ELF-1 (cell line): ENCODE measurements at regions not wholly inside any gene's neighbourhood (a gene's known extent, or its start where the extent isn't known, plus 50 kb on each side); places are given as distances from the start of the nearest gene placed in this dataset.

ENCODE experiments used
- DNase-seq: peaks from one replicate; pipeline ENCODE4 v3.0.0-alpha.2; 2016; ENCODE audit warnings: low read depth, low spot score

DNA sequence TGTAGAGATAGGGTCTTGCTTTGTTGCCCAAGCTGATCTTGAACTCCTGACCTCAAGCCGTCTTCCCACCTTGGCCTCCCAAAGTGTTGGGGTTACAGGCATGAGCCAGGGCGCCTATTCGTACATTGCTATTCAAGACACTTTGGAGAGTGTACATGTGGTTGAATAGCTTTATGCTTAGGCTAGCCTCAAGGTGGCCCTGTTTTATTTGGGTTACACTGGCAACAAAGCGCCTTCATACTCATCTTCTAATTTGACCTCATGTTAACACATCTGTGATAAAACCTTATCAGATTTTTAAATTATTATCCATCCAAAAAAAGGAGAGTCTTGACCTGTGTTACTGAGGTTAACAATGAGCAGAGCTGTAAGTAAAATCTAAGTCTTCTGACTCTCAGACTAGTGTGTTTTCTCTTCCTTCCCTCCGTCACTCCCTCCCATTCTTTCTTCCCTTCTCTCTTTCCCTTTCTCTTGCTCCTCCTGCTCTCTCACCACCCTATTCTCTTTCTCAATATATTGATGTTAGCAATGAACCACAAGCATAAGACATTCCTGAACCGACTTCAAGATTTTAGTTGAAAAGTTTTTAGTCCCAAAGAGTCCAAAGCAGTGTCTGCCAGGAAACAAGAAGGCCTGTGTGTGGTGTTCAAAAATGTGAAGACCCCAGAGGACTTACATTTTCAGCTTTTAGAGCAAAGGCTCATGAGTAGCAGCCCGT is 603.7 kb upstream of the CFAP20DC start:
- no peak for DNase-seq

DNA sequence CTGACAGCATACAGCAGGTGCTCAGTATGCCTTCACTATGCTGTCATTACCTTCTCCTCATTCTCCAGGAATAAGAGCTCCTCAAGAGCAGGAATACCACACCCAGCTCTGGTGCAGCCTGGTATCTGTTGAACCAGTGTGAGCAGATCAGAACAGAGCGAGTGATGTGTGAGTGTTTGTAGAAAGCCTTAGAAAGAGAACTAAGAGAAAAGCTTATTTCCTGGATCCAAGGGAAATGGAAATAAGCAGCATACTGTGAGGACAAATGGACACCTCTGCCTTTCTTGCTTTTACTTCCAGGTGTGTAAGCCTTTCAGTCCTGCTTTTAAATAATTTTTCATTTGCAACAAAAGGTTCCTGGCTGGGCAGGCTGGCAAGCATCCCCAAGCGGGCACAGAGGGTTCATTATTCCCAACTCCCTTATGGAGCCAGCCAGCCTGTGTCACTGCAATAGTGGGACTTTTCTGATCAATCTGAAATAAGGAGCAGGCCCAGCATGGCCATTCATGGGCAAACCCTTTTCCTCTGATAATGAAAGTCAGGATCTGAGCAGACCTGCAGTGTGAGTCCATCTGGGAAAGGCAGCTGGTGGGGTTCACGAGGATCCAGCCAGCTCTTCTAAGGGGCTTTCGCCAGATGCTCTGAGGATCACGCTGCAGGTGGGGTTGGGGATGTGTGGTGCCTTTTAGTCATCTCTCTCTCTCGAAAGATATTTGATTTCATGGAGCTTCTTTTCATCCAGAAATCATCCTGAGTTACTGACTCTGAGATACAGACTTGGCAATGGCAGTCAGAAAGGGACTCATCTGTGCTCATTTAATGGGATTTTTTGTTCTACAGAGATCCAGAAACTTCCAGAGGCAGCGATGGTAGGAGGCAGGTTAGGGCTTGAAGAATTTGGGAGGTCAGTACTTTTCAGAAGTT is 594.9 kb upstream of the CFAP20DC start:
- DNase-seq: no peak

DNA sequence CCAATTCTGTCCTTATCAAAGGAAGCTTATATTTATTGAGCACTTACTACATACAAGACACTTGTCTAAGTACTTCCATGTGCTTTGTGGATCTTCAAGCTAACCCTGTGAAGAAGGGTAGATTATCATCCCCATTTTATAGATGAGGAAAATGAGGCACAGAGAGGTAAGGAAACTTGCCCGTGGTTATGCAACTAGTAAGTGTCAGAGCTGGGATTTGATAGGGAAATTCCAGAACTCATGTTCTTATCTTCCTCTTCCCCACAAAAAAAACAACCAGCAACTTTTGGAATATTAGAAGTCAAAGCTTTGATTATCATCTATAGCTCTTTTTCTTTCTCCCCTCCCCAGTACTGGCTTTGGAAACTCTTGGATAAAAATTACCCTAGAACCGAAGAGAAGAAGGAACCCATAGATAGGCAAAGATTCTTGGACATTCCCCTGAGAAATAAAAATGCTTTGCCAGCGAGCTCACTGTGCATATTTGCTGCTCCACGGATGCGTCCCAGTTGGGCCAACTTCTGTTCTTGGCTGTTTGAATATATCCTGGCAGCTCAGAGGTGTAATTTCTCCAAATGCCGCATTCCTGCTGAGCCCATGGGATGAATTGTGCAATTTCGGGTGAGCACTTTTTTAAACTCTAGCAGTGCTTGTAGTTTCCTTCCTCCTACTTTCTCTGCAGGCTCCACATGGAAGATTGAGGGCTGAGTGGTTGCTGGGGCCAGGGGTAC is 591.5 kb upstream of the CFAP20DC start:
- no peak for DNase-seq

DNA sequence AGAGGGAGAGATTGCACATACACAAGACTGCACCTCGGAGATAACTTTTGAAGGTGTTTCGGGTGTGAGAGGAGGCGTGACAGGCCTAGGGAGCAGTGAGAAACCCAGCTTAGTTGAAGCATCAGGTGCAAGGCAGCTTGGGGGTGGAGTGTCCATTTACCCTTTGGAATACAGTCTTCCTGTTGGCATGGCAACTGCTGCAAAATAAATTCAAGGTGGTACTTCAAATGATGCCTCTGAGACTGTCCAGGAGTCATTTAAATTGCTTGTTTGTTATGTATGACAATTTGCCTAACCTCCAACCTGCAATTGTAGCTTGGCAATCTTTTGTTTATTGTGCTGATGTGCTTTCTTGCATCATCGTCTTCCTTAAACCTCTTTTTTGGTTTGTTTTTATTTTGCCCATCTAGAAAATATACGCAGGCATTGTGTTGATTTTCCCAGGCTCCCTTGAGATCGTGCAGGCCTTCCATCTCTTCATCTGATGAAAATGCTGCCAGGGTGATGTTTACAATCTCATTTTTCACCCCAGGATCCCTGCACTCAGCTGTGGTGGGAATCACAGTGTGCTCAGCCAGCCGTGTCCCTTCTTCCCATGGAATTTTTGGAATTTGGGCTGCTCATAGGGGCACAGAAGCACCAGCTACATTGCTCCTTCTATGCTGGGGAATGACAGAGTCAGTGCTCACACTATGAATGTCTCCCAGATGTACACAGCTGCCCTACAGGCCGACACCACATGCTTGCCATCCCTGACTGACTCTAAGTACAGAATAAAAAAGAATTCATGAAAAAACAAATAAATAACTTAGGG is 583.1 kb upstream of the CFAP20DC start:
- DNase-seq: no peak

DNA sequence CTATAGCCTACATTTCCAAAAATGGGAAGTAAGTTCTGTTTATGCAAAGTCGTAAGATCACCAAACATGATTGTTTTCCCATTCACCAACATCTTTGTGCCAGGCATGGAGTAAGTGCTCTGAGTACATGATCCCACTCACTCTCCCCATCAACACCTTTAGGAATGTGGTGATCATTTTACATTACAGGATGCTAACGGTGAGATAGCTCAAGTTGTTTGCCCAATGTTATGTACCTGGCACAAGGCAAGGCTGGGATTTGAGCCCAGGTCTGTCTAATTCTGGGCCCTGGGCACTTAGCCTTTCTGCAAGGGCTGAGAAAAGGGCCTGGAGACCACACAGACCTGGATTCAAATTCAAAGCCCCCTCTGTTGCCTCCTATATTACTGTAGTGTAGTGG is 581.7 kb upstream of the CFAP20DC start:
- DNase-seq: no peak

DNA sequence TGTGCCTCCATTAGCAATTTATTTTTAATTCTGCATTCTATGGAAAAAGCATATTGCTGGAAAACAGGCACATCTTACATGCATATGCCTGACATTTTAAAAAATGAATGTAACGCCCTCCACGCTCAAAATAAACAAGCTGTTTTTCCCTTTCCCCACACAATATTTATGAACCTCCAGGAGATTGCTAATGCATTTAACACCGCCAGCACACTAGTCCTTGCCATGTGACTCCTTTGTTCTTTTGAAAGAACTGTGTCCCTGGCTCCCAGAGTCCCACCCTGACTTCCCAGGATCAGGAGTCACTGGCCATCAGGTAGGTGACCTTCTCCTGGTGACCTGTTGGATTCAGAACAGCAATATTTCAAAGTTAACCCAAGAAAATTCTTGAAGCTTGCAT is 571.2 kb upstream of the CFAP20DC start:
- no peak for DNase-seq

DNA sequence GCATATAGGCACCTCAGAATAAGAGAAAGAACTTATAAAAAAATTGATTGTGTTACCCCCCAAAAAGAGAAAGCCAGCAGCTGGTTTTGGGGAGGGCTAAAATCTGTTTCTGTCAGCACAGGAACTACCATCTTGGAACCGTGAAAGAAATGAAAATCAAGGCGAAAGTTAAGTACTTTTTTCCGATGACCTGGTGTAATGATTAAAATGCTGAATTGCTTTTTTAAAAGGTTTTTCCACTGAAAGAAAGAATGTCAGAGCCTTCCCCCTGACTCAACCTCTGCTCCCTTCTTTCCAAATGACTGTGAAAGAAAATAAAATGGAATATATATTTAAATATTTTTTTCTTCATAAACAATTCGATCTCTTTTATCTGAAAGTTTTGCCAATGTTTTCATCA is 570.5 kb upstream of the CFAP20DC start:
- no peak for DNase-seq

DNA sequence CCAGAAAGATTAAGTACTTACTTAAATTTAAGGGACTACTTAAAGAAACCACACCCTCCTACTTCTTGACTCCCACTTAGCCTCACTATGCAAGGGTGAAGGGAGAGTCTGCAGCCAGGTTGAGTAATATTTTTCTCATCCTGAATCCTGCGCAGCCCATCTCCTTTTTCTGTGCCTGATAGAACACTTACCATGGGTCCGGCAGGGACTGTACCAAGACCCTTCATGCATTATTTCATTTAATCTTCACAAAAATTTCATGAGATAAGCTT is 562.6 kb upstream of the CFAP20DC start:
- DNase-seq: no peak

DNA sequence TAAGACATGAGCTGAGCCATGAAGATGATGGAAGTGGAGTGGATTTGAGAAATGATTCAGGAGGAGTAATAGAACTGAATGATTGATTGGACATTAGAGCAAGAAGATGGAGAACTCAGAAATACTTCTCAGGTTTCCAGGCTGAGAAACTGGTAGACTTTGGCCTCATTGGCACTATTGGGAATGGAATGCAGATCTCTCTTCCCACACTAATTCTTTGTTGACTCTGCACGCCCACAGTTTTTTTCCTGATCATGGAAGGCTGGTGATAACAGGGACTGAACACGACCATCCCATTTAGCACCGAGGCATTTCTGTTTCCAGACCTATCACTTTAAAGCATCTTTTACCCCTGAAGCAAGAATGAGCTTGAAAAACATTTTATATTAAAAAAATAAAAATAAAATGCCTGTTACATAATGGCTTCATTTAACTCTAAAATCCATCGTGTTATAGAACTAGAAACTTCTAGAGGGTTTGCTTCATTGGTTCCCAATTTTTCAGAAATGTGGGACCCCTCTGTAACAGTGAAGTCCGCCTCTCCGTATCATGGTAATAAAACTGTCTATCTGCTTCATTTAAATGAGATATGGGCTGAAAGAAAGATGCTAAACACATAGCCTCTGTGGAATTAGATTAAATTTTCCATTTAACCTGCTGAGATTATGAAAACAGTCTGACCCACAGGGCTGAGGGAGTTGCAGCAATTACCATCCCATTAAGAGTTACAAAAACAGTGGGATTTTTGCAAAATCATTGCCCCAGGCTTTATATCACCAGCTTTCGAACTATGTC is 562.0 kb upstream of the CFAP20DC start:
- DNase-seq: no peak

DNA sequence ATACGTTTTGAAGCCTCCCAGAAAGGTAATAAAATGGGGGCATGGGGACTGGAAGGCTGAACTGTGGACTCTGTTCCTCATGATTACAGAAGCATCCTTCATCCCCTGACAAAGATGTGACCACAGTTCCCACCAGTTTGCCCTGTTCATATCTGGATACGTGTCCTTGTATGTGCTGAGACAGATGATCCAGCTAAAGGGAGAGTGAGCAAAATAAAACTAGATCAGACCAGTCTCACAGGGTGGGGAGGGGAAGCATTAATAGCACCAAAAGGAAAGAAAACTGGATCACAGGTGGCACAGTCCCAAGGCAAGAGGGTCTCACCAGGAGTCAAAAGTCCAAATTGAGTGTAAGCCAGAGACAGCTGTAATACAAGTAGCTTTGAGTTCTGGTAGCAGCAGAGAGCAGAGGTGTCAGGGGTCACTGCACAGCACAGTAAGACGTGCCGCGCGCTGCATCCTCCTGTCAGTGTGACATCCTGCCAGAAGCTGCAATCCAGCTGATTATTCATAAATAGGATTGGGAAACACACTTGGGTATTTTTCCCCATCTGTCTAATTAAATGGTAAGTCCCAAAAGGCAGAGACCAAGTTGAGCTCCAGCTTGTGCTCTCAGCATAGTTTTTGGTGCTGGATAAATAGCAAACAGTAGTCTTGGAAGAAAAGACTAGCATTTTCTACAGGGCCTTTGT is 560.0 kb upstream of the CFAP20DC start:
- DNase-seq: no peak

DNA sequence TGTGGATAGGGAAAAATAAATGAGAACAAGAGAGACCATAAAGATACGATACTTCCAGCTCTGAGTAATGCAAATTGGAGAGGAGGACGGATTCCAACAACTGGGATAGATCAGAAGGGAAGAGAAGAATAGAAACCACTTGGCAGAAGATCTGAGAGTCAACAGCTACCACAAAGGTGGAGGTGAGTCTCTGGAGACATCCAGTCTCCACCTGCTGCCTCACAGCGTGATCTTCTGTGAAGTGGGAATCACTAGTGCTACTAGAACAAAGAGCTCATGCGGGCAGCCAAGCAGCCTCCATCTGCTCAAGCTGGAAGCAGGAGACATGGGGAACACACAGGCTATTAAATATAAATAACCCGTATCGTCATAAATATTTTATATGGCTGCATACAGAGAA is 558.5 kb upstream of the CFAP20DC start:
- DNase-seq: no peak

DNA sequence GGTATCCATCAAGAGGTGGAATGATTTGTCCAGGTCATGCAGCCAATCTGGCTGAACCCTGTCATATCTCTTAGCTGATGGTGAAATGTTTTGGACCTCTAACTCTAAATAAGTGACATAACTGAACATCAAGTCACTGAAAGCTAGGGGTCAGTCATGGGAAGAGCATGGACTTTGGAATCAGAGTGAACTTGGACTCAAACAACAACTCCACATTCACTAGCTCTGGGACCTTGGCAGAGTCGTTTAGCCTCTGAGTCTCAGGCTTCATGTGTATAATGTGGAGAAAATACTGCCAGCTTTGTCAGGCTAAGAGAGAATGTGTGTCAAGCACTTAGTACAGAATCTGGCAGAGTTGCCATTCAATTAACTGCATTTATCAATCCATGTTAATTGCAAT is 557.8 kb upstream of the CFAP20DC start:
- DNase-seq: no peak

DNA sequence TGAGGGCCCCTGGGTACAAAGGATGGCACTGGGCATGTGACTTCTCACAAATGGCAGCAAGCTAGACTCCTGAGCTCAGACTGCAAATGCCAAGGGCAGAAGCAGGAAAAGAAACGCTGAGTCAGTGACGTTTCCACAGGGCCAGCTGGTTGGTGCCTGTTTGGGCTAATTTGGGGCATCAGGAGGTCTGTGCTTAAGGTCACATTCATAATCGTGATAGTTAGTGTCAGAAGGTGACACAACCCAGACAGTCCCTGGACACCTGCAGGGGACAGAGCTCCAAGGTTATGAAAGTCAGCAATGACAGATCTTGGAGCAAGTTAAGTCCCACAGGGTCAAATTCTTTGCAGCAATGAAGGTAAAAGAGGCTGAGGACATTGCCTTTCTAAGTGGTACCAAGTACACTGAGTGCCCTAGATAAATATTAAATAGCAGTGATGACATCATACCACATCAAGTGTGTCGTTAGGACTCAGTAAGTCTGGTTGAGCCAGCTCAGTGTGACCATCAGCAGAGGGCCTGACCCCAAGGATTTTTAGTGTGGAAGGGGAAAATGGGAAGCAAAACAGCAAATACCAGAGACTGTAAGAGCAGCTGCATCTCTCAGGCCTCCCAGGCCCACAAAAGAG is 556.9 kb upstream of the CFAP20DC start:
- no peak for DNase-seq

DNA sequence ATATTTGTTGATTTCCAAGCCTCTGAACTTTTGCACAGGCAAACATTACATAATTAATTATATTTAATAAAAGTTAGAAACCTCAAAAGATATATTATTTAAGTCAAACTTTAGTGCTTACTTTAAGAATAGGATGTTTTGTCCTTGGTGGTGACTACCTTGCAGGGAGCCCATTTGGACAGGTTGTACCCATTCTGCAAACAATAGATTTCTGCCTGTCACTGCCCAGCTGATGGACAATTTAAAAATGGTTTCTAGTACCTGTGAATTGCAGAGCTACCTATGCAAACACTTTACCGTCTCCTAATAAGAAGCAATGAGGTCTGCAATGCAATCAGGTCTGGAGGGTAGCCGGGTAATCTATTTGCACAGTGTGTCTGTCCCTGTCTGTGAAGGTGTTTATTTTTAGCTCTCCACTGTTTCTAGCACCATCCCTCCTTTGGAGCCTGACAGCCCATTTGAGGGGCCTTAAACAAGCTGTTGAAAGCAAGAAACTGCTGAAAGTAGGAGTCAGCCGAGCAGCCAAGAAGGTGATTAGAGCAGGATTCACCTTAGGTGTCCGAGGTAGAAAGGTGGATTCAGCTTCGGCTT is 556.2 kb upstream of the CFAP20DC start:
- DNase-seq: no peak

DNA sequence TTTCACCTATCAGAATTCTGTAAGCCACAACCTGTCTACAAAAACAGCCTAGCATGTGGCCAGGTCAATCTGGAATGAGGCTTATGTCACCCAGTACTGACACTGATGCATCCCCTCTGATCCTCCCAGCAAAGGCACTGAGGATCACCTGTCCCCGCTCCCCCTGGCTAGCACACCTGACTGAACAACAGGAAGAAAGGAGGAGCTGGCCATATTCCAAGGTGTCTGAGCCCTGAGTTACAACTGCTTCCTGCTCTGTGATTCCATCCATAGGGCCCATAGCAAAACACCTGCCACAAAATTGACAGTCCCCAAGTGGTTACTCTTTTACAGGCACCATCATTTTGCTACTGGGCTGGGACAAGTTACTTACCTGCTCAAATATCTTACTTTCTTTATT is 555.5 kb upstream of the CFAP20DC start:
- no peak for DNase-seq

DNA sequence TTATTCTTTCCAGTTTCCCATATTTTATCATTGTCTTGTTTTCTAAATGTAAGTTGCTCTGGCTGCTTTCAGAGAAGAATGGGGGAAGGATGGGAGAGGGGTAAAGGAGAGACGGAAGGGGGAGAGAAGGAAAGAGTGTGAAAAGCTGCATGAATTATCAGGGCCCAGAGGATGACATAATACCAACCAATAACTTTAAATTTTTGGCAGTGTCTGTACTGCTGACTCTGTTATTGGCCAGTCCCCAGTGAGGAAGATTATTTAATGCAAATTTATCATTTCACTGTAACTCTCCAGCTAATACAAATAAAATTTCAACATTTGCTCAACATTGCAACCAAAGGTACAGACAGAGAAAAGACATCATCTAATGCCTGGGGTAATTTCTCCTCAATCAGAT is 551.7 kb upstream of the CFAP20DC start:
- no peak for DNase-seq

DNA sequence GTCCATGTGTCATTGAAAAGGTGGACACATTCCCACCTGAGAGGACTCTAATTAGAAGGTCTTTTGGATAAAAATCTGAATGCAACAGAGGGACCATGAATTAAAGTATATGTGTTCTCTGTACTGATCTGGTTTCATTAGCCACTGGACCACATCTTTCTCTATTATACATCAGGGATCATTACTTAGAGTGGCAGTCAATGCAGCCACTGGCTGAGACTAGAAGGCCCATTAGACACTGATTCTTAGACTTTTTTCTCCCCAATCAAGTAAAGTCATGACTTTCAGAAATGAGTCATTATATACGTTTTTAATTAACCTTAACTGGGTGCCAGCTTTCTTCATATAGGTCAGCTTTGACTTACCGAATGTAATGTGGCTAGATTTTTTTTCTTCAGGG is 550.8 kb upstream of the CFAP20DC start:
- no peak for DNase-seq

DNA sequence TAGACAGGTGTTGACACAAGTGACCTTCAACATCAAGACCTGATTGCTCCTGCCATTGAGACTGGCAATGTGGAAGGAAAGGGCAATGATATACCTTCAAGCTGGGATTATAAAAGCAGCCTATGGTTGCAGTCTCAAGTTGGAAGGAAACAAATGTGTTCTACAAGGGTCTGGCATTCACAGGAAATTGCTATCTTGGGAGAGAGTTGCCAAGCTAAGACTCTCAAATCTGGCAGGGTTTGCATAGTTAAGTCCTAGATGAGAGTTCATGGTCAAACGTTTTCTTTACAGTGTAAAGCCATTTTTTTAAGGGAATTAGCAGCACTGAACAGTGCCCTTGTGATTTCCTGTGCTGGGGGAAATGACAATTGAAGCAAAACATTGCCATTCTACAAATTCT is 546.9 kb upstream of the CFAP20DC start:
- no peak for DNase-seq

DNA sequence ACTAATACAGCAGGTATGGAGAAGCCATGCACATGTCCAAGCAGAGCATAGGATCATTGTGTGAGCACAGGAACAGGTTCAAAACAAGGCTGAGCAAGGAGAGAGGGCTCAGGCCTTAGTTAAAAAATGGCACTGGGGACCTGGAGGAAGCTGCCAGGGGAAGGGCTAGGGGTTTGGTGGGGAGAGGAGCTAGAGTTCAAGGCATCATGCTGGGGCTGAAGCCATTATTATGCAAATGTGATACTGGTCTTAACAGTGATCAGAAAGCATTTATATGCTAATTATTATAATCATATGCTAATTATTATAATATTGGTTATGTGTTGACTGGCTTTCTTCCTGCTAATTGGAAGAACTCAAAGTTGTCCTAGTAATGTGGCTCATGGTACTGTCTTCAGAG is 546.0 kb upstream of the CFAP20DC start:
- no peak for DNase-seq

DNA sequence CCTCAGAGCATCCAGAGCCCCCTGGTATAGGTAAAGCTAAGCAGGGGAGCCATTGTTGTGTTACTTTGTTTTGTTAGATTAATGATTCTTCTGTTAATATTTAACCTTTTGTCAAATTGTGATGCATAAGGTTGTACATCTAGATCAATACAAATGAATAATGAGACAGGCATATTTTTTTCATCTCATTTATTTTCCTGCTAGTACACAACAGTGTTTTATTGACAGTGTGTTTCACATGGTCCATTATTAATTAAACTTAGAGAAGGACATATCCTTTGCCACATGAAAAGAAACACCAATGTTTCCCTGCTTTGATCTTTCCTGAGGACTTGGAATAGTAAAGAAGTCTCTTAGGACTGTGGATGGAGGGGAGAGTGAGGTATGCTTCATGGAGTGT is 543.6 kb upstream of the CFAP20DC start:
- no peak for DNase-seq
